Colonic mucosa (tissue), 4 donors: ENCODE measurements at regions not wholly inside any gene's neighbourhood (a gene's known extent, or its start where the extent isn't known, plus 50 kb on each side); places are given as distances from the start of the nearest gene placed in this dataset.

ENCODE experiments used
- DNase-seq: peaks from one replicate; pipeline ENCODE4 v3.0.0-alpha.2; 2020
- H3K27ac ChIP-seq: fragments of 200-600 bp; one replicate; pipeline ENCODE4 v1.8.0; 2021
- H3K27me3 ChIP-seq: fragments of 200-600 bp; one replicate; pipeline ENCODE4 v1.8.0; 2021
- H3K36me3 ChIP-seq: fragments of 200-600 bp; one replicate; pipeline ENCODE4 v1.8.0; 2021
- H3K4me1 ChIP-seq: fragments of 200-600 bp; one replicate; pipeline ENCODE4 v1.8.0; 2021; ENCODE audit warnings: mild to moderate bottlenecking
- H3K4me3 ChIP-seq: fragments of 200-600 bp; one replicate; pipeline ENCODE4 v1.8.0; 2021
- H3K9ac ChIP-seq, 2 donors: one replicate each; pipeline ENCODE4 v1.7.0; 2013; ENCODE audit warnings: control low read depth in 2 of 2, low read depth in 2 of 2, low read length in 2 of 2
- H3K9me3 ChIP-seq: fragments of 200-600 bp; one replicate; pipeline ENCODE4 v1.8.0; 2021
- intact Hi-C: fragments of 100-400 bp; cut with DNase I; formaldehyde crosslinking; loops from one replicate; pipeline ENCODE4 v1.14.1; 2022
- TF ChIP-seq, protein P1 (sequence below): fragments of 200-600 bp; IDR thresholded peaks from one replicate; pipeline ENCODE4 v1.8.0; 2022; ENCODE audit warnings: antibody characterized with exemption, mild to moderate bottlenecking
- donor health status: healthy.
- donor health status: DM: no; HTN: no; CAD: no.
- donor health status: DM: no; HTN: no; CAD: no.

DNA sequence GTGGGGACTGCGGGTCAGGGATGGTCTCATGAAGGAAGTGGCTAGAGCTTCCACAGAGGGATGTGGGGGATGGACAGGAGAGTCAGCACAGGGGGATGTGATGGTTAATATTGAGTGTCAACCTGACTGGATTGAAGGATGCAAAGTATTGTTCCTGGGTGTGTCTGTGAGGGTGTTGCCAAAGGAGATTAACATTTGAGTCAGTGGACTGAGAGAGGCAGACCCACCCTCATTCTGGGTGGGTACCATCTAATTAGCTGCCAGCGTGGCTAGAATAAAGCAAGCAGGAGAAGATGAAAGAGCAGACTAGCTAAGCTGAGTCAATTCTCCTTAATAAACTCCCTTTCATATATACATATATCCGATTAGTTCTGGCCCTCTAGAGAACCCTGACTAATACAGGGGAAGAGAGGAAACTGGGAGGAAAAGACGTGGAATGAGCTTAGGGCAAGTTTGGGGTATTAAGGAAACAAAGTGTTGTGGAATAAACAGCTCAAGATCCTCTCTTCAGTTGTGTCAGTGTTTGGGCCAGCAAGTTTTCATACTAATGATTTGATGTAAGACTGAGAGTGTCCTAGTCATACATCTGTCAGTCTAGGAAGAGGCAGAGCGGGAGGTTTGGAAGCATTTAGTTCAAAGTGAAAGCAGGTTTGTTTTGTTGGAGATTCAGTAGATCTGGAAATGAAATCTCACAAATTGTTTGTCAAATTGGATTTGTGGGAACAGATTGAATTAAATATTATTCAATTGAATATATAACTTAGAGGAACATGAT, 135.2 kb upstream of the NT5C1B start:
- no peaks in the 10 kb centered on the region for H3K27me3 ChIP-seq
- no peak overlapping the region for H3K27ac ChIP-seq
- TF ChIP-seq, protein P1, sequence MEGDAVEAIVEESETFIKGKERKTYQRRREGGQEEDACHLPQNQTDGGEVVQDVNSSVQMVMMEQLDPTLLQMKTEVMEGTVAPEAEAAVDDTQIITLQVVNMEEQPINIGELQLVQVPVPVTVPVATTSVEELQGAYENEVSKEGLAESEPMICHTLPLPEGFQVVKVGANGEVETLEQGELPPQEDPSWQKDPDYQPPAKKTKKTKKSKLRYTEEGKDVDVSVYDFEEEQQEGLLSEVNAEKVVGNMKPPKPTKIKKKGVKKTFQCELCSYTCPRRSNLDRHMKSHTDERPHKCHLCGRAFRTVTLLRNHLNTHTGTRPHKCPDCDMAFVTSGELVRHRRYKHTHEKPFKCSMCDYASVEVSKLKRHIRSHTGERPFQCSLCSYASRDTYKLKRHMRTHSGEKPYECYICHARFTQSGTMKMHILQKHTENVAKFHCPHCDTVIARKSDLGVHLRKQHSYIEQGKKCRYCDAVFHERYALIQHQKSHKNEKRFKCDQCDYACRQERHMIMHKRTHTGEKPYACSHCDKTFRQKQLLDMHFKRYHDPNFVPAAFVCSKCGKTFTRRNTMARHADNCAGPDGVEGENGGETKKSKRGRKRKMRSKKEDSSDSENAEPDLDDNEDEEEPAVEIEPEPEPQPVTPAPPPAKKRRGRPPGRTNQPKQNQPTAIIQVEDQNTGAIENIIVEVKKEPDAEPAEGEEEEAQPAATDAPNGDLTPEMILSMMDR, result no peak
- no peaks in the 10 kb centered on the region for H3K4me1 ChIP-seq
- intact Hi-C loops, result no loop called here
- no peak overlapping the region for H3K4me3 ChIP-seq
- H3K9me3 ChIP-seq, result no peaks in the 10 kb centered on the region
- H3K9ac ChIP-seq, result no peak overlapping the region
- no peak for DNase-seq
- no peaks in the 10 kb centered on the region for H3K36me3 ChIP-seq

DNA sequence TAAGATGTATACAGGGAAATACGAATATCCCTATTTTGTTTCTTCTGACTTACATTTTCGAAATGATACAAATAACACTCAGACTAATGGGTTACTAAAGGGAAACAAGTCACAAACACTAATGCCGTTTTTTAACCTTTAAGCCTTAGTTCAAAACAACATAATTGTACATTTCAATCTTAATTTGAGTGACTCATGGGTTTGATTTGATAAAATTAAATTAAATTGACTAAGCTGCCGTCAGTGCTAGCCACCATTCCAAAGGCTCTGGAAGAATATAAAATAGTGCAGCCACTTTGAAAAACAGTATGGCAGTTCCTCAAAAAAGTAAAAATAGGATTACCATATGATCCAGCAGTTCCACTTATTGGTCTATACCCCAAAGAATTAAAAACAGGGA, 133.8 kb upstream of the NT5C1B start:
- Histone ChIP-seq H3K4me1 (no peaks in the 10 kb centered on the region), H3K4me3 (no peak overlapping the region), H3K27me3 (no peaks in the 10 kb centered on the region), H3K36me3 (no peaks in the 10 kb centered on the region), H3K9ac (no peak overlapping the region), H3K9me3 (no peaks in the 10 kb centered on the region), H3K27ac (no peak overlapping the region)
- DNase-seq, result no peak
- intact Hi-C loops, result no loop called here
- TF ChIP-seq, protein P1, result no peak

DNA sequence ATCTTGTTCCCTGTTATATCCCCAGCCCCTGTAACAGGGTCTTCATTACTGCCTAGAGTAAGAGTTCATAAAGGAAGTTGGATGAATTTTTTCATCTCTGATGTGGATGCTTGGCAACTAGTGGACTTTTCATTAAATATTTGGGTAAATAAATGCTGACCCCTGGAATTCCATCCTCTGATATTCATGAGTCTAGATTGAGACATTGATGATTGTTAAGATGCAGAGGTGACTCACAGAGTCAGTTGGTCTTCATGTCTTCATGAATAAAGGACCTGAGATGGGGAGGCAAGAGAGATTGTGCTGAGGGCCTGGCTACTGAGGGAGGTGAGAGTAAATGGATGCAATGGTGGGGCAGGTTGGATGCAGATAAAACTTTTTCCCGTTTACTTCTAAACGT, 132.7 kb upstream of the NT5C1B start:
- Histone ChIP-seq H3K27ac (no peak overlapping the region), H3K9me3 (no peaks in the 10 kb centered on the region), H3K27me3 (no peaks in the 10 kb centered on the region), H3K36me3 (no peaks in the 10 kb centered on the region), H3K9ac (no peak overlapping the region), H3K4me3 (no peak overlapping the region), H3K4me1 (no peaks in the 10 kb centered on the region)
- no peak for DNase-seq
- intact Hi-C loops, result no loop called here
- TF ChIP-seq, protein P1, result no peak

DNA sequence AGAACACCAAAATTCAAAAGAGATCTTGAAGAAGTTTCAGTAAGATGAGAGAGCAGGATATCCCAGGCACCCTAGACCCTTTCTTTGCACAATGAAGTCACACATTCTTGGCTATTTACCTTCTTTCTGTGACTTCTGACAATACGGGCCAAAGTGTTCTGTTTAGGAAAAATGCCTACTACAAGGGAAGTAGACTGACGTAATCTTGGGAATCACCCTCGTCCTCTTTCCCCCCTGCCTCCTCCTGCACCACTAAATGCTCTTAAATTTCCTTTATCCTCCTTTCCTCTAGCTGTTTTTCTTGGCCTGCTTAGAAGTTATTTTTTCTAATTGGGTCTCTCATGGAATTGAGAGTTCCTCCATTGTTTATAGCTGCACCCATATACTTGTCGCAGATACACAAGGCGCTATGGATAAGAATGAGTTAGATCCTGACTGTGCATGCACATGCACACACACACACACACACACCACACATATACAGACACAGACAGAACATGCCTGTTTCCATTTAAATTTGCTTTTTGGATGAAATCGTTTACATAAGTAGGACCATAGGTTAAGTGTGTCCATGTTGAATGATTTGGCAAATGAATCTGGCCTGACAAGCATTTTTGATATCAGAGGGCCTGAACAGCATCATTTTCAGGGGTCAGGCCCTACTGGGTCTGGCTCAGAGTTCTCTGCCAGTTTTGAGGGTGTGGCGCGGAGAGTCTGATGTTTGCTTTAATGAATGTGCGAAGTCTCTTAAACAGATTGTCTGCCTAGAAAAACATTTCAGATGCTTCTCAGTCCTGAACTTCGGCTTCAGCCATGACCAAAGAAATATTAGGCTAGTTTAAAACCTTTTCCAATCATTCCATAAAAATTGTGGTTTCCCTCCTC, 131.9 kb upstream of the NT5C1B start:
- no peaks in the 10 kb centered on the region for H3K27me3 ChIP-seq
- DNase-seq, result no peak
- H3K27ac ChIP-seq, result no peak overlapping the region
- intact Hi-C loops, result no loop called here
- H3K4me3 ChIP-seq, result no peak overlapping the region
- no peaks in the 10 kb centered on the region for H3K36me3 ChIP-seq
- no peak overlapping the region for H3K9ac ChIP-seq
- TF ChIP-seq, protein P1, result no peak
- H3K9me3 ChIP-seq, result no peaks in the 10 kb centered on the region
- no peaks in the 10 kb centered on the region for H3K4me1 ChIP-seq

DNA sequence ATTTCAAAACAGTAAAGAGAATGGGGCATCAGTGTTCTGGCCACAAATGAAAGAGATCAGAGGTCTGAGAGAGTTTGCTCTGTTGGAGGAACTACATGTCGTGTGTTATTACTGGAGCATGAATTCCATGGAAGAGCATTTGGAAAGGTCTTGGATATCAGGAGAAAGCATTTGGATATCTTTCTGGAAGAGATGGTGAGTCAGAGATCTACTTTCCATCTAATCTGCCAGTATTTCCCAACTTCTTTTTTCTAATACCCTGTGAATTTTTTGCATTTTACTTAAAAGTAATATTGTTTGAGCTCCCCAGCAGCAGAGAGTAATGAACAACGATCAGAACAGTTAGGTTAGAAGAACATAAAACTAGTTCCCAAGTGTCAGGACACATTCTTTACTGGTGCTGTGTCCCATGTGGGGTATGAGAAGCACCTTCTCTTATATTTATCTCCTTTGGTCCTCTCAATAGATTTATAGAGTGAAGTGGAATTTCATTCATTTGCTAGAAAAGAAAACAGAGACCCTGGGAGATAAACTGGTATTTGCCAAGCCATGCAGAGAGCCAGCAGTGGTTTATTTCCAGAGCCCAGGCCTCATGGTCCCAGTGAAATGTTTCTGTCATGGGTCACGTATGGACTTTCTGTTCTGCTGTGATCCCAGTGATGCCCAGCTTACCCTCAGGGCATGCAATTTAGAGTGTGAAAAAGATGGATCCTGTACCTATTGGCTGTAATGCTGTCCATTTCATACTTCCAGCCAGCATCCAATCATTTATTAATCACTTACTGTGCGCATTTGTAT, 130.8 kb upstream of the NT5C1B start:
- Histone ChIP-seq H3K4me3 (no peak overlapping the region), H3K9me3 (no peaks in the 10 kb centered on the region), H3K27ac (no peak overlapping the region), H3K9ac (no peak overlapping the region), H3K4me1 (no peaks in the 10 kb centered on the region), H3K36me3 (no peaks in the 10 kb centered on the region), H3K27me3 (no peaks in the 10 kb centered on the region)
- no peak for DNase-seq
- intact Hi-C loops, result no loop called here
- TF ChIP-seq, protein P1, result no peak
